ENCODE measurements at regions not wholly inside any gene's neighbourhood (a gene's known extent, or its start where the extent isn't known, plus 50 kb on each side); places are given as distances from the start of the nearest gene placed in this dataset.

- TF ChIP-seq CTCF (IDR thresholded peaks at IDR 0.05) (no peak), REST (IDR thresholded peaks at IDR 0.05; ENCODE audit: insufficient read depth in 1 of 2, low read depth in 2 of 2, low read length in 1 of 2) (no peak), POLR2AphosphoS5 (IDR thresholded peaks at IDR 0.05; ENCODE audit: low read depth, low read length) (no peak), TCF7L2 (IDR thresholded peaks at IDR 0.05; ENCODE audit: low read depth, low read length) (no peak), SIN3A (IDR thresholded peaks at IDR 0.05; ENCODE audit: borderline replicate concordance, insufficient read depth, low read depth, low read length) (no peak)
Observed at GRCh38 chr3:147119346-147119745, 287.0 kb downstream of the ZIC4 start.
